Coronary artery (tissue), 2 donors: ENCODE measurements at regions not wholly inside any gene's neighbourhood (a gene's known extent, or its start where the extent isn't known, plus 50 kb on each side); places are given as distances from the start of the nearest gene placed in this dataset.

Experiments used
- DNase-seq: peaks from one replicate; pipeline ENCODE4 v3.0.0-alpha.2; 2017; ENCODE audit warnings: low spot score
- H3K27ac ChIP-seq, 2 donors: fragments of 200-600 bp; sonication (generic); one replicate each; pipeline ENCODE4 v1.5.1; 2016 to 2019
- H3K4me3 ChIP-seq: fragments of 200-600 bp; sonication (generic); 2 replicates; pipeline ENCODE4 v1.5.1; 2016; ENCODE audit warnings: mild to moderate bottlenecking, moderate library complexity
- CTCF ChIP-seq: fragments of 200-600 bp; sonication (generic); IDR thresholded peaks from one replicate; pipeline ENCODE4 v1.5.1; 2019; ENCODE audit warnings: antibody characterized with exemption

- TF ChIP-seq CTCF: no peak
- DNase-seq: peak; percentile 81
- peak overlapping the region; percentile 70 to 78 for H3K27ac ChIP-seq
- peak overlapping the region; percentile 29 for H3K4me3 ChIP-seq
These were observed 146.1 kb downstream of the LNPK start for GRCh38 chr2:175855794-175856453.

DNA sequence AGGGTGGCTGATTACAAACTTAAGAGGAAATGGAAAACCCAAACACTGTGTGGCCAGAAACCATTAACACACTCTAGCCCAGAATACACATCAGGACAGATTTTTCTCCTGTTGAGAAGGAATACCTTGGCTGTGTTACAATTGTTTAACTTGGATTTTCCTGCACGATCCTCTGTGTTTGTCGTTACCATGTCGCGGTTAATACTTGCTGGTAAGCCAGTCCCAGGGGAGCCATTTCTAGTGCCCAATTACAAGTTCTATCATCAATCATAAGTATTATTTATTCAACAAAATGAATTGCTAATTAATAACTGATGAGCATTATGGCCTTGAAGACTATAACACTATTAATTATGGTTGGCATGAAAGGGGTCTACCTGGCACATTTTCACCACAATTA, 146.8 kb downstream of the LNPK start:
- H3K27ac ChIP-seq: peak overlapping the region; percentile 70 to 78
- no peak overlapping the region for H3K4me3 ChIP-seq
- TF ChIP-seq CTCF: no peak
- no peak for DNase-seq

DNA sequence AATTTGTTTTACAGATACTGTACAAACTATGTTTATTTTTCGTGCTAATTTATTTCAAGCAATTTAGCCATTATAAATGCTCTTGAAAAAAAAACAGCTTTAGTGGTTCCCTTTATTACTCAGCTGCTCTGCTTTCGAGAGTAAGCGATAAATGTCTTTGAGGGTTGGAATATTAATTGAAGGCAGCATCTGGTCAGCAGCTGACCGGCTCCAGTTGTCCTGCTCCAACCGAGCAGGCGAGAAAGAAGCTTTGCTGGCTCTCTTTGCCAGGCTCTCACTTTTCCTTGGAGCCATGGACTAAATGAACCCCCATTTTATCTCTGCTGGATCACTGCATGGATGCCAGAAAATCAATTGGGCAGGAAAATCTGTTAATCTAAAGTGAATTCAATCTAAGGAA, 147.4 kb downstream of the LNPK start:
- no peak overlapping the region for H3K27ac ChIP-seq
- no peak for TF ChIP-seq CTCF
- no peak overlapping the region for H3K4me3 ChIP-seq
- no peak for DNase-seq

DNA sequence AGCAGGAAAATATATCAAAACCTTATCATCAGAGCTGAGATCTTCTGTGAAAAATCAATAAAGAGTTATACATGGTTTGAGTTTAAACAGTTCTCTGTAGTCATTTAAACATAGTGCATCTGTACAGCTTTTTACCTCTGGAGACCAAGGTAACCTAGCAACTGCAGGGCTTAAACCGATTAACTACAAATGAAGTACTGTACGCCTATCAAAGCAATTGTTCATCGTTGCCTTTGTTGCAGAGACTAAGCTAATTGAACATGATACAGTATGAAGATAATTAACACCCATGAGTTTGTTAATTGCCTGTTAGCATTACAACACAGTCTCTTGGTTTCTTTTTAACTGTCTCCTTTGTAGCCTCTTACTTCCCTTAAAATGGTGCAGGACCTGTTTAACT, 147.9 kb downstream of the LNPK start:
- H3K27ac ChIP-seq: no peak overlapping the region
- TF ChIP-seq CTCF: no peak
- no peak overlapping the region for H3K4me3 ChIP-seq
- DNase-seq: no peak

- no peak overlapping the region for H3K27ac ChIP-seq
- DNase-seq: no peak
- no peak overlapping the region for H3K4me3 ChIP-seq
- no peak for TF ChIP-seq CTCF
These were observed 148.5 kb downstream of the LNPK start for GRCh38 chr2:175853616-175853890.

DNA sequence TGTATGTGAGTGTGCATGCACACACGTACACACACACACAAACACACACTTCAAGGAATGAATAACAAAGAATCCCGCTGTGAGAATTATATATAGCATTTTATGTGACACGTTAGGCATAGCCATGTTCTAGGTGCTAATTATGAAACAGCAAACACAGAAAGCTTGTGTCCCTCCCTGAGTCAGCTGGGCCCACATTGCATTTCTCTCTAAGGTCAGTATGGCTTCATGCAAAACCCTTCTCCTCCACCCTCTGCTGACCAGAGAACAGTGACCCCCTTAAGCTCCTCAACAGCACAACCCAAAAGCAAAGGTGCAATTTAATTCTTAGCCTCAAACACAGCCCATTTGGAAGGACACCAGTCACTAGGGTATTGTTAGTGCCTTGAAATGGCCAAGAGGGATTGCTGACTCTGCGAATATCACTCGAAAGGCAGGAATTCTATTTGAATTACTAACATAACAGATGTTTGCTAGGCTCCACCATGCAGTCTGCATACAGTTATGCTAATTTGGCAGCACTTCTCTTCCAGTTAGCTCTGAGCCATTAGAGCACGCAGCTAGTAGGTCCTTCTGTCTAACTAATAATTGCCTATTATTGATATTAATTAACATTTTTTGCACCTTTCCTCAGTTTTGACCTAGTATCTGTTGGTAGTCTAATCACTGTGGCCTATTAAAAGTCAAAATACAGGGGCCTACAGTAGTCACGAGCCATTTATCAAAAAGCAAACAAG, 149.0 kb downstream of the LNPK start:
- no peak for DNase-seq
- TF ChIP-seq CTCF: no peak
- Histone ChIP-seq H3K27ac (no peak overlapping the region), H3K4me3 (no peak overlapping the region)

DNA sequence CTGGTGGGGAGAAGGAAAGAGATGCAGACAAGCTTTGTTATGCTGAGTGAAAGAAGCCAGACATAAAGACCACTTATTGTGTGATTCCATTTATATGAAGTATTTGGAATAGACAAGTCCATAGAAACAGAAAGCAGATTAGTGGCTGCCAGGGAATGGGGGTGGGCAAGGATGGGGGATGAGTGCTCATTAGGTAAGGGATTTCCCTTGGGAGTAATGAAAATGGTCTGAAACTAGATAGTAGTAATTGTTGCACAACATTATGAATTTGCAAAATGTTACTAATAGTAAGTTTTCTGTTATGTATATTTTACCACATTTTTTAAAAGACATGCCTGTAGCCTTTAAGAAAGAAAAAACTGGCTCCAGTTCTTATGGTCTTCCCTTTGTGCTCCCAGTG, 154.9 kb downstream of the LNPK start:
- Histone ChIP-seq H3K4me3 (no peak overlapping the region), H3K27ac (no peak overlapping the region)
- no peak for DNase-seq
- TF ChIP-seq CTCF: no peak
